AG09319 (cell line): ENCODE measurements at regions not wholly inside any gene's neighbourhood (a gene's known extent, or its start where the extent isn't known, plus 50 kb on each side); places are given as distances from the start of the nearest gene placed in this dataset.
A peak's percentile ranks its signal among the peaks of the same experiment; 100 is the strongest.
"Not testable (repeated sequence)": the region's sequence is repeated elsewhere in the genome, so short reads cannot be mapped to it uniquely, and the experiment has no call there.

Source experiments
- DNase-seq: peaks from one replicate; pipeline ENCODE4 v3.0.0-alpha.2; 2010; ENCODE audit warnings: low read depth; ENCODE audit errors: extremely low read depth
- TF ChIP-seq, protein P1 (sequence below): IDR thresholded peaks from 2 replicates; pipeline ENCODE4 v1.5.1; 2011; ENCODE audit warnings: low read depth, mild to moderate bottlenecking, inconsistent platforms, low read length, moderate library complexity

DNA sequence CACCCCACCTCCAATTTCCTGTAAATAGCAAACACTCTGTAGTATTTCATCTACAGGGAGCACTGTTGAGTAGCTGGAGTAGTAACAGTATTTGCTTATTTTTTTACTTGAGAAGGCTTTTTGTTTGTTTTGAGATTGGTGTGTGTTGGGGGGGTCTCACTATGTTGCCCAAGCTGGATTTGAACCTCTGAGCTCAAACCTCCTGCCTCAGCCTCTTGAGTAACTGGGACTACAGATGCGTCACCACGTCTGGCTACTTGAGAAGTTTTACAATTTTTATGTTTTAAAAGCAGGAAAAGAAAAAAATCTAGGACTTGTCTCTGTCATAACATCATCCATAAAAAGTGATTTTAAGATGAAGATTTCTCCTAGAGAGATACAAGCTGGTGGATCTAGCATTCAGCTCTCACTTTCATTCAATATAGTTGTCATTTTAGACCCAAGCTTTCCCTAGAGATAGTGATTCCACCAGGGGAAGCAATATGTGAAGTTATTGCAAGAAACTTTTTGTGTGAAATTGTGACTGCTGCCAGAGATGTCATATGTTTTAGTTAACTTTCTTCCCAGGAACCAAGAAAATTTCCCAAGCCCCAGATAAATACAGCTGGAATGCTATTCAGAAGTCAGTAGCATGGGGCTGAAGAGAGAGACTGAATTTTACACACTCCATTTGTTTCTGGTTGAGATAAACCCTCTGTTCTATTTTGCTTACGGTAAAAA lies 60.2 kb upstream of the MAP4K3 start:
- TF ChIP-seq, protein P1, sequence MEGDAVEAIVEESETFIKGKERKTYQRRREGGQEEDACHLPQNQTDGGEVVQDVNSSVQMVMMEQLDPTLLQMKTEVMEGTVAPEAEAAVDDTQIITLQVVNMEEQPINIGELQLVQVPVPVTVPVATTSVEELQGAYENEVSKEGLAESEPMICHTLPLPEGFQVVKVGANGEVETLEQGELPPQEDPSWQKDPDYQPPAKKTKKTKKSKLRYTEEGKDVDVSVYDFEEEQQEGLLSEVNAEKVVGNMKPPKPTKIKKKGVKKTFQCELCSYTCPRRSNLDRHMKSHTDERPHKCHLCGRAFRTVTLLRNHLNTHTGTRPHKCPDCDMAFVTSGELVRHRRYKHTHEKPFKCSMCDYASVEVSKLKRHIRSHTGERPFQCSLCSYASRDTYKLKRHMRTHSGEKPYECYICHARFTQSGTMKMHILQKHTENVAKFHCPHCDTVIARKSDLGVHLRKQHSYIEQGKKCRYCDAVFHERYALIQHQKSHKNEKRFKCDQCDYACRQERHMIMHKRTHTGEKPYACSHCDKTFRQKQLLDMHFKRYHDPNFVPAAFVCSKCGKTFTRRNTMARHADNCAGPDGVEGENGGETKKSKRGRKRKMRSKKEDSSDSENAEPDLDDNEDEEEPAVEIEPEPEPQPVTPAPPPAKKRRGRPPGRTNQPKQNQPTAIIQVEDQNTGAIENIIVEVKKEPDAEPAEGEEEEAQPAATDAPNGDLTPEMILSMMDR = no peak
- DNase-seq = no peak

DNA sequence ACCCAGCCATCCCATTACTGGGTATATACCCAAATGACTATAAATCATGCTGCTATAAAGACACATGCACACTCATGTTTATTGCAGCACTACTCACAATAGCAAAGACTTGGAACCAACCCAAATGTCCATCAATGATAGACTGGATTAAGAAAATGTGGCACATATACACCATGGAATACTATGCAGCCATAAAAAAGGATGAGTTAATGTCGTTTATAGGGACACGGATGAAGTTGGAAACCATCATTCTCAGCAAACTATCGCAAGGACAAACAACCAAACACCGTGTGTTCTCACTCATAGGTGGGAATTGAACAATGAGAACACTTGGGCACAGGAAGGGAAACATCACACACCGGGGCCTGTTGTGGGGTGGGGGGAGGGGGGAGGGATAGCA lies 61.1 kb upstream of the MAP4K3 start:
- DNase-seq = not testable (repeated sequence)

GRCh38 chr2:39498786-39499185 lies 61.7 kb upstream of the MAP4K3 start:
- TF ChIP-seq, protein P1 = no peak
- no peak for DNase-seq

- DNase-seq = no peak
- TF ChIP-seq, protein P1 = no peak
Observed at GRCh38 chr2:39499336-39499735, 62.3 kb upstream of the MAP4K3 start.

DNA sequence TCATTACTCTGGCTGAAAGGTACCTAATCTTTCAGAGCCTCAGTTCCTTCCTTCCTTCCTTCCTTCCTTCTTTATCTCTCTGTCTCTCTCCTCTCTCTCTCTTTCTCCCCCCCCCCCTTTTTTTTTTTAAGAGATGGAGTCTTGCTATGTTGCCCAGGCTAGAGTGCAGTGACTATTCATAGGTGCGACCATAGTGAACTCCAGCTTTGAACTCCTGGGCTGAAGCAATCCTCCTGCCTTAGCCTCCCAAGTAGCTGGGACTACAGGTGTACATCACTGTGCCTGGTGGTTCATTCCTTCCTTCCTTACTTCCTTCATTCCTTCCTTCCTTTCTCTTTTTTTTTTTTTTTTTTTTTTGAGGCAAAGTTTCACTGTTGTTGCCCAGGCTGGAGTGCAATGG lies 64.3 kb upstream of the MAP4K3 start:
- TF ChIP-seq, protein P1 = no peak
- DNase-seq = no peak

GRCh38 chr2:39503277-39503676 lies 66.2 kb upstream of the MAP4K3 start:
- DNase-seq = no peak
- TF ChIP-seq, protein P1 = no peak

DNA sequence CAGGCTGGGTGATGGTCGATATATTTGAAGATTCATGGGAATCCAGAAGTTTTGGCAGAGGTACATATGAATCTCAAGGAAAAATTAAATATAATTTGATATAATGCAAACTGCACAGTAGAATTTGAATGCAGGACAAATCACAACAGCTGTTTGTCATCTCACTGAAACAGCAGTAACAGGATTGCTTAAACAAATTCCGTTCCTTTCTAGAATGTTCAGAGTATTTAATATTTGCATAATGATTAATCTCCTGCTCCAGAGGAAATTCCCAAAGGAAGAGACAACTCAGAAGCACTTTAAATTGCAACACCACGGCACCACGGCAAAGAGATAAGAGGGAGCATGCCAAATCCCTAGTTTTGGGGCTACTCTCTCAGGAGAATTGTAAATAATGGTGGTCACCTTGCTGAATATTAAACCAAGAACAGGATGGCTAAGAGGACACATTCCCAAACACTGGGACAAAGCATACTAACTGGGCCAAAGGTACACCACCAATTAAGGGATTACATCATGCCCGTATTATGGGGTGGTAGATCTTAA lies 67.8 kb upstream of the MAP4K3 start:
- peak; percentile 62 for DNase-seq
- TF ChIP-seq, protein P1 = no peak

GRCh38 chr2:39506215-39506614 lies 69.1 kb upstream of the MAP4K3 start:
- DNase-seq = no peak
- TF ChIP-seq, protein P1 = no peak
